Vagina (tissue), 2 donors: ENCODE measurements at regions not wholly inside any gene's neighbourhood (a gene's known extent, or its start where the extent isn't known, plus 50 kb on each side); places are given as distances from the start of the nearest gene placed in this dataset.

Experiments used
- POLR2A ChIP-seq, 2 donors: fragments of 450-650 bp; IDR thresholded peaks; one replicate each; pipeline ENCODE4 v1.6.1; 2017; ENCODE audit warnings: antibody characterized with exemption in 2 of 2, mild to moderate bottlenecking in 2 of 2, moderate library complexity in 2 of 2
- TF ChIP-seq, protein P1 (sequence below), 3 experiments: fragments of 450-650 bp in 2 of 3; fragments of 200-600 bp in 1 of 3; sonication (generic) in 1 of 3; IDR thresholded peaks; one replicate each; pipeline ENCODE4 v1.5.1; 2017 to 2019; ENCODE audit warnings: antibody characterized with exemption in 3 of 3, mild to moderate bottlenecking in 2 of 3, moderate library complexity in 2 of 3

DNA sequence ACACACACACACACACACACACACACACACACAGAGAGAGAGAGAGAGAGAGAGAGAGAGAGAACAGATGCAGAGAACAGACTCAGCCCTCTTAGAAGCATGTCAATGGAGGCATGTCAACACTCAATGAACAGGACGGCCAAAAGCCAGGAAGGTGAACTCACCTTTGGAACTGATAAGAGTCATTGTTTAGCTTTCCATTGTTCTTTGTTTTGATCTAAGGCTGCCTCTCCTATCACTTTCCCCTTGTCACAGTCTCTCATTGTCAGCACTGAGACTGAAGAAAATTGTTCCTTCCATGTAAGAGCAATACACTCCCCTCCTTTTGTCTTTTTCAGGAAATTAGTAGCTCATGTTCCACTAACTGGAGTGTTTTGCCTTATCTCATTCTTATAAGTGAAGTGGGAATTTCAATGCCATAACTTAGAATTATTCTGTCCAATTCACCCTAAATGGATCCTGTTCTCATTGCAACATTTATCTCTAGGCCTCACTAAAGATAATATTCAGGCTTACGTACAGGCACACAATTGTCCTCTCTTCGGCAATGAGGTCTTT, 218.0 kb downstream of the DUSP6 start:
- no peak for TF ChIP-seq POLR2A (IDR thresholded peaks at IDR 0.05)
- TF ChIP-seq, protein P1, sequence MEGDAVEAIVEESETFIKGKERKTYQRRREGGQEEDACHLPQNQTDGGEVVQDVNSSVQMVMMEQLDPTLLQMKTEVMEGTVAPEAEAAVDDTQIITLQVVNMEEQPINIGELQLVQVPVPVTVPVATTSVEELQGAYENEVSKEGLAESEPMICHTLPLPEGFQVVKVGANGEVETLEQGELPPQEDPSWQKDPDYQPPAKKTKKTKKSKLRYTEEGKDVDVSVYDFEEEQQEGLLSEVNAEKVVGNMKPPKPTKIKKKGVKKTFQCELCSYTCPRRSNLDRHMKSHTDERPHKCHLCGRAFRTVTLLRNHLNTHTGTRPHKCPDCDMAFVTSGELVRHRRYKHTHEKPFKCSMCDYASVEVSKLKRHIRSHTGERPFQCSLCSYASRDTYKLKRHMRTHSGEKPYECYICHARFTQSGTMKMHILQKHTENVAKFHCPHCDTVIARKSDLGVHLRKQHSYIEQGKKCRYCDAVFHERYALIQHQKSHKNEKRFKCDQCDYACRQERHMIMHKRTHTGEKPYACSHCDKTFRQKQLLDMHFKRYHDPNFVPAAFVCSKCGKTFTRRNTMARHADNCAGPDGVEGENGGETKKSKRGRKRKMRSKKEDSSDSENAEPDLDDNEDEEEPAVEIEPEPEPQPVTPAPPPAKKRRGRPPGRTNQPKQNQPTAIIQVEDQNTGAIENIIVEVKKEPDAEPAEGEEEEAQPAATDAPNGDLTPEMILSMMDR (IDR thresholded peaks at IDR 0.05), result no peak
